ENCODE measurements at regions not wholly inside any gene's neighbourhood (a gene's known extent, or its start where the extent isn't known, plus 50 kb on each side); places are given as distances from the start of the nearest gene placed in this dataset.

DNA sequence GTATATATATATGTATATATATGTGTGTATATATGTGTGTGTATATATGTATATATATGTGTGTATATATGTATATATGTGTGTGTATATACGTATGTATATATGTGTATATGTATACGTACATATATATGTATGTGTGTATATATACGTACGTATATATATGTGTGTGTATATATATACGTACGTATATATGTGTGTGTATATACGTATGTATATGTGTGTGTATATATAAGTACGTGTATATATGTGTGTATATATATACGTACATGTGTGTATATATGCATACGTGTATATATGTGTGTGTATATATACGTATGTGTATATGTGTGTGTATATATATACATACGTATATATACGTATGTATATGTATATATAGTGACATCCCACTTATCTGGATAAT is 154.4 kb downstream of the CDRT15L2 start:
- TF ChIP-seq, protein P1, sequence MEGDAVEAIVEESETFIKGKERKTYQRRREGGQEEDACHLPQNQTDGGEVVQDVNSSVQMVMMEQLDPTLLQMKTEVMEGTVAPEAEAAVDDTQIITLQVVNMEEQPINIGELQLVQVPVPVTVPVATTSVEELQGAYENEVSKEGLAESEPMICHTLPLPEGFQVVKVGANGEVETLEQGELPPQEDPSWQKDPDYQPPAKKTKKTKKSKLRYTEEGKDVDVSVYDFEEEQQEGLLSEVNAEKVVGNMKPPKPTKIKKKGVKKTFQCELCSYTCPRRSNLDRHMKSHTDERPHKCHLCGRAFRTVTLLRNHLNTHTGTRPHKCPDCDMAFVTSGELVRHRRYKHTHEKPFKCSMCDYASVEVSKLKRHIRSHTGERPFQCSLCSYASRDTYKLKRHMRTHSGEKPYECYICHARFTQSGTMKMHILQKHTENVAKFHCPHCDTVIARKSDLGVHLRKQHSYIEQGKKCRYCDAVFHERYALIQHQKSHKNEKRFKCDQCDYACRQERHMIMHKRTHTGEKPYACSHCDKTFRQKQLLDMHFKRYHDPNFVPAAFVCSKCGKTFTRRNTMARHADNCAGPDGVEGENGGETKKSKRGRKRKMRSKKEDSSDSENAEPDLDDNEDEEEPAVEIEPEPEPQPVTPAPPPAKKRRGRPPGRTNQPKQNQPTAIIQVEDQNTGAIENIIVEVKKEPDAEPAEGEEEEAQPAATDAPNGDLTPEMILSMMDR (conservative IDR thresholded peaks at IDR 0.05; ENCODE audit: low read length): no peak
- no peak for TF ChIP-seq EZH2phosphoT487 (IDR thresholded peaks at IDR 0.05; ENCODE audit: borderline replicate concordance)

Measured in Loucy (cell line).